HG03064 (cell line): ENCODE measurements at regions not wholly inside any gene's neighbourhood (a gene's known extent, or its start where the extent isn't known, plus 50 kb on each side); places are given as distances from the start of the nearest gene placed in this dataset.
"Not testable (repeated sequence)": the region's sequence is repeated elsewhere in the genome, so short reads cannot be mapped to it uniquely, and the experiment has no call there.

Experiments
- ATAC-seq: cut with Tn5 transposase; IDR thresholded peaks from one replicate; pipeline ENCODE4 v1.9.1; 2021; ENCODE audit warnings: low read depth; ENCODE audit not compliant: unreplicated experiment

DNA sequence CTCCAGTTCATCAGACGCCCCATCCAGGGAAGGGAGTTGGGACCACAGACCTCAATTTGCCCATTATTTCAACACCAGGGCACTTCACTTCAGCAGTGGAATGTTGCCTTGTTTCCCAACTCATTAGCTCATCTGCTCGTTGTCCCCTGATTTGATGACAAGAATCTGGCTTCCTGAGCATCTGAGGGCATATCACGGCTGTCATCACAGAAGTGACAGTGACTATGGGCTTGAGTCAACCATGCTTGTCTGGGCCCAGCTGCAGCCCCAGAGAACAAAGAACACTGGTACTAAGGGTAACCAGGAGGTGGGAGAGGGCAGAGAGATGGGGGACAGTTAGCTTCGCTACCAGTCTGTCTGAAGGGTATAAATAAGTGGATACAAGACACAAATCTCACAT lies 266.0 kb upstream of the SDK2 start:
- no peak for ATAC-seq

DNA sequence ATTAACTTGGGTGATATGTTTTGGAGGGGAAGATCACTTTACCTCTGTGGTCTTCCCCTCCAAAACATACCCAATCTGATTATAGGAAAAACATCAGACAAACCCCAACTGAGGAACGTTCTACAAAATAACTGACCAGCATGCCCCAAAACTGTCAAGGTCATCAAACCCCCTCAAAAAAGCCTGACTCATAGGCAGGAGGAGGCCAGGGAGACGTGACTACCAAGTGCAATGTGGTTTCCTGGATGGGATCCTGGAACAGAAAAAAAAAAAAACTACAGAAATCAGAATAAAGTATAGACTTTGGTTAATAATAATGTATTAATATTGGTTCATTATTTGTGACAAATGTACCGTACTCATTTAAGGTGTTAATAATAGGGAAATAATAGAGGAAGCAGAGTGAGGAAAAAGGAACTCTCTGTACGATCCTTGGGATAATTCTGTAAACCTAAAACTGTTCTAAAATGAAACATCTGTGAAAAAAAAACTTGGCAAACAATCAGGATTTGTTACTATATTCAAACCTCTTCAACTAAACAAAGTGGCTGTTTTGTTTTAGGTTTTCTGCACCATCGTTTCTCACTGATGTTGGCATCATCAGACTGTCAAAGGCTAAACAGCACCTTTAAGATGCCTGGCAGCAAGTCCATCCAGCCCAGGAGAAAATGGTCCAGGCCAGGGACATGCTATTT lies 266.7 kb upstream of the SDK2 start:
- no peak for ATAC-seq

DNA sequence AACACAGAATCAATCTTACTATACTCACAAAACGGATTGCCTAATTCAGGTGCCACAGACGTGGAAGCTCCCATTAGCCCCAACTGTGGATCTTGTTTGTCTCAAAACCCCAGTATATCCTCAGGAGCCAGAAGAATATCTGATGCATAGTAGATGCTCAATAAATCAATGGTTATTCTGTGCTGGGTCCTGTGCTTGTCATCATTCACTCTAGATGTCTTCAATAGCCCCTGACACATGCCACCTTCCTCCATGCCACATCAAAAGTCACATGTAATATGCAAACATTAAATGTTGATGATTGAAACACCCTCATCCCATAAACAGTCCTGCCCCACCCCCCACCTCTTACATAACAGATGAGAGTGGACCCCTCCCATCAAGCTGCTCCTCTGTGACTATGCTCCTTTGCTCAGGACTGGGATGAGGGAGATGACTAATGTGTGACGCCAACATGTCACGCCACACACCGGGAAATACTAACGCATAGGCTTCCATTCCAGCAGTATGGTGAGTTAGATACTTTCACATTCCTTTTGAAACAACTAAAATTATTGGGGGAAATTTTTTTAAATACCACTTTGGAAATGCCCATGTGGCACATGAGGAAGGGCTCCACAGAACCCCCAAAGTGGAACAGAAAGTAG lies 267.6 kb upstream of the SDK2 start:
- ATAC-seq = no peak

DNA sequence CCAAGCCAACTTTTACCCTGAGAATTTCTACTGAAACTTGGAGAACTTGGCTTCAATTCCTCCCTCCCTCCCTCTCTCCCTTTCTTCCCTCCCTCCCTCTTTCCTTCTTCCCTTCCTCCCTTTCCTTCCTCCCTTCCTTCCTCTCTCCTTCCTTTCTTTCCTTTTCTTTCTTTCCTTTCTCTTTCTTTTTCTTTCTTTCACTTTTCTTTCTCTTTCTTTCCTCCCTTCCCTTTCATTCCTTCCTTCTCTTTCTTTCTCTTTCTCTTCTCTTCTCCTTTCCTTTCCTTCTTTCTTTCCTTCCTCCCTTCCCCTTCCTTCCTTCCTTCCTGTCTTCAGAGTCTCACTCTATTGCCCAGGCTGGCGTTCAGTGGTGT lies 268.1 kb upstream of the SDK2 start:
- no peak for ATAC-seq

DNA sequence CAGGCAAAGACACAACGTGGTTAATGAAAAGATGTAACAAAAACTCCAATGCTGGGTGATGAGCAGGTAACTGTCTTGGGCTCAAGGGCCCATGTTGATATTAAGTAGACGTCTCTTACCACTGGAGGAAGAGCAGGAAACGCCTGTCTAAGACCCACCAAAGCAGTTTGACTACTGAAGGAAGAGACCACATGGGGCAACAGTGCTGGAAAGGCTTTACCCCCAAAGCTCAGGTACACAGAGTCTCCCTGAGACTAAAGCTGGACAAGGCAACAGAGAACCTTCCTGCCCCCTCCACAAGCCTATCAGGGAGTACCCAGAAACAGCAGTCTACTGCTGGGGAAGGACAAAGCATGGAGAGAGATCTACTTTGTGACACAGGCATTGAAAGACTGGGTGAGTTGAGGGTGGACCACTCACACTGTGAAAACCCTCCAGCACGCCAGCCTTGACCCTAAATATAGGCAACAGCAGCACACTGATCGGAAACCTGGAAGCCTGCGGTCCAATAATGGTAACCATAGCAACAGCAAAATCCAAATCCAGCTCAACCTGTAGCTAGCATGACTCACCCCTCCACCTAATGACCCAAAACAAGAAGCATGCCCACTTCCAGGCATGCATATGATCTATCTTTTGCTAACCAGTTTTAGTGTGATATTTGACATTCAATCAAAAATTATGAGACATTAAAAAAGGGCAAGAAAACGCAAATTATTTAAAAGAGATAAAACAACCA lies 270.5 kb upstream of the SDK2 start:
- ATAC-seq = no peak

DNA sequence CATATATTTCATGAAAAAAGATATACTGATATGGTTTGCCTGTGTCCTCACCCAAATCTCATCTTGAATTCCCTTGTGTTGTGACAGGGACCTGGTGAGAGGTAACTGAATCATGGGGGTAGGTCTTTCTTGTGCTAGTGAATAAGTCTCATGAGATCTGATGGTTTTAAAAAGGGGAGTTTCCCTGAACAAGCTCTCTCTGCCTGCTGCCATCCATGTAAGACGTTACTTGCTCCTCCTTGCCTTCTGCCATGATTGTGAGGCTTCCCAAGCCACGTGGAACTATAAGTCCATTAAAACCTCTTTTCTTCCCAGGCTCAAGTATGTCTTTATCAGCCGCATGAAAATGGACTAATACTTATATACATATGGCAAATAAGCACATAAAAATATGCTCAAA lies 274.8 kb upstream of the SDK2 start:
- ATAC-seq = not testable (repeated sequence)

DNA sequence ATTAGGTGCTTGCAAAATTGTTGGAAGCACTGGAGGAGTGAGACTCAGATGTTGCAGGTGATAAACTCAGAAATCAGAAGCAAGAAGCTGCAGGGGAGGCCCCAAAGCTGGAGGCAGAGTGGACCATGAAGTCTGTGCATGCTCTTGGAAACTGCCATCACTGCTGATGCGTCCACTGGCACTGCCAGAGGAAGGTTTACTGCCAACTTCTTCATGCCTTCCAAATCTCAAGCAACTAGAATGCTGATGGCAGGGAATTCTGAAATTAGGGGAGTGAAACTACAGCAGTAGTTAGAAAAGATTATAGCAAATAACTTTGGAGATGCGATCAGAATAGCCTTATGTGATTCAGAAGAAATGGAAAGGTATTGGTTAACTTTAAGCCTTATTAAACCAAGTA lies 277.1 kb upstream of the SDK2 start:
- ATAC-seq = no peak

DNA sequence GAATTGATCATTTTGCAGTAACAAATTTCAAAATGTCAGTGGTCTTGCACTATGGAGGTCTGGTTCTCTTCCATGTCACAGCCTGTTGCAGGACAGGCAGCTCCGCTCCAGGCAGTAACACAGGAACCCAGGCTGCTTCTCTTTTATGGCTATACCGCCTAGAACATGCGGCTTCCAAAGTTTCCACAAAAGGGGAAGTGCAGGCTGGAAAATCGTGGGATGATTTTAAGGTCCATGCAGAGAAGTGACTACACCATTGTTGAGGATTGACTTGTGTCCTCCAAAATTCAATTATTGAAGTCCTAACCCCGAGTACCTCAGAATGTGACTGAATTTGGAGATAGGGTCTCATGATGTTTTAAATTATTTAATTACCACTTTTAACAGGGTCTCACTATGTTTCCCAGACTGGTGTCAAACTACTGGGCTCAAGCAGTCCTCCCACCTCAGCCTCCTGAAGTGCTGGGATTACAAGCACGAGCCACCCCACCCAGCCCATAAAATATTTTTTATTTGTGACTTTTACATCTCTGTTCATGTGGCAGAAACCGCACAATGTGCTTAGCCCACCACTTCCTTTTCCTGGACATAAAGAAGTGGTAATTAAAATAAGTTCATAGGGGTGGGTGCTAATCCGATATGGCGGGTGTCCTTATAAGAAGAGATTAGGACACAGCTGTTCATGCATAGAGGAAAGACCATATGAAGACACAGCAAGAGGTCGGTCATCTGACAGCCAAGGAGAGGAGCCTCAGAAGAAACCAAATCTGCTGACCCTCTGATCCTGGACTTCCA lies 279.2 kb upstream of the RPL38 start:
- no peak for ATAC-seq

DNA sequence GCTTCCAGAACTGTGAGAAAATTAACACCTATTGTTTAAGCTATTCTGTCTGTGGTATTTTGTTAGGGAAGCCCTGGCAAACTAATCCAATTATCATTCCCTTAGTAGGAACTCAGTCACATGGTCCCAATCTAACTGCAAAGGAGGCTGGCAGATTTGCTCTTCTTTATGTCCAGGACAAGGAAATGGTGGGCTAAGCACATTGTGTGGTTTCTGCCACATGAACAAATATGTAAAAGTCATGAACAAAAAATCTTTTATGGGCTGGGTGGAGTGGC lies 278.6 kb upstream of the RPL38 start:
- no peak for ATAC-seq

DNA sequence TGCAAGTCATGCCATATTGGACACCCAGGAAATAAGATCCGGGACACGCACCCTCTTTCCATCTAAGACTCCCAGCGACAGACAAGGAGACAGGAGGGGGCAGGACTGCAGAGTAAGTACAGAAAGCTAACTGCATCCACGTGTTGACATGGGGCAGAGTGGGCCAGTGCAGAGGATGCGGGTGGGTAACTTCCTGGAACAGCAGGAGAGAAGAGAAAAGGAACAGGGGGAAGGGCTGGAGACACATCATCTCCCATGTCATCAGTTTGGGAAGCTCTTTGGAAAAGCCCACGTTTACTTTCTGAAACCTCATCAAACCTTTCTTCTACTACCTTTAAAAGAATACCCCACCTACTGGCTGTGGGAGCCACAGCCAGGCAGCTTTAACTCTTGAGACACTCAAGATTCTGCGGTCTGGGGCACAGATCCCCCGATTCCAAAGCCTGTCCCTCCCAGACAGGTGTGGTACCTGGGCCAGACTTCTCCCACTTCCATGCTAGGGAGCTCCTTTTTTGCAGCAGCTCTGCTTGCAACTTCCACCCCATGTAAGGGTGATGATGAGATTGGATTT lies 273.5 kb upstream of the RPL38 start:
- ATAC-seq = no peak

DNA sequence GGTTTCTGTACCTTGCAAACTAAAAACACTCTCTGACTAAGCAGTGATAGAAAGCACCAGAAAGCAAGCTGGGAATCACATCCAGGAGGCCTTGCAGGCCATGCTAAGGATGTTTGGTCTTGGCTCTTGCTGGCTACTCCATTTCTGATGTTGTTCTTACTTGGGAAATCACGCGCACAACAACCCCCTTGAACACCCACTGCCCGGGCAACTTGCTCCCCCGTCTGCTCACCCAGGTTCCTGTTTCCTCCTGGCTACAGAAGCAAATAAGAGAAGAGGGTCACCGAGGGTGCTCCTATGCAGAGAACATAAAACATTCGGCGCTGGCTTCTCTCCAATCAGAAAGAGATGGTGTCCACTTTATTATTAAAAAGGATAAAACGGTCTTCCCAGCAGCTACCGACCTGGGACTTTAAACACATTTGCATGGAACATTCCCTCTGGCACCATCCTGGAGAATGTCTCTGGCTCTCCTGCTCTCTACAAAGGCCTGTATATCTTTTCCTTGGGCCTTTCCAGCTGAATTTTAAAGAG lies 271.2 kb upstream of the RPL38 start:
- ATAC-seq = no peak

DNA sequence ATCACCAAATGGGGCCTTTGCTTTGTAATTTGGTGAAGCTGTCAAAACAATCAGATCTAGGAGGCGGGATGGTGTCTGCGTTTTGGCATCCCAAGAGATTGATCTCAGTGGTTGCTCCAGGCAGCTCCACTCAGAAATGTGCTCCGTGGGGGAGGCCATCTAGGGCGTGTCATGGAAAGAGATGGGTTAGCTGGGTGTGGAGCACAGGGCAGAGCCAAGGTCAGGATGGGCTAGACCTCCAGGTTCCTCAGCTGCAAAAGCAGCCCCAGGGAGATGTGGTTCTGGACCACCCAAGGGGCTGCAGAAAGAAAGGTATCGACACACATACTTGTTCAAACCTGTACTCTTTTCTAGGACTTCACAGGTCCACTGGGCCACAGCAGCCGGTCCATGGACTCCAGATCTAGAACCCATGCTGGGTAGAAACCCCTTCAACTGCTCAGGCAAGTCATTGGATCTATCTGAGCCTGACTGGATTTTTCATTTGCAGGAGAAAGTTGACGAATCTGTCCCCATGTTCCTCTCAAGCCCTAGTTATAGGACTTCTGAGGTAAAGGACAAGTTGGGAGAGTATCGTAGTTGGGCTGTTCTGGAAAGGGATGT lies 270.2 kb upstream of the RPL38 start:
- ATAC-seq = no peak

DNA sequence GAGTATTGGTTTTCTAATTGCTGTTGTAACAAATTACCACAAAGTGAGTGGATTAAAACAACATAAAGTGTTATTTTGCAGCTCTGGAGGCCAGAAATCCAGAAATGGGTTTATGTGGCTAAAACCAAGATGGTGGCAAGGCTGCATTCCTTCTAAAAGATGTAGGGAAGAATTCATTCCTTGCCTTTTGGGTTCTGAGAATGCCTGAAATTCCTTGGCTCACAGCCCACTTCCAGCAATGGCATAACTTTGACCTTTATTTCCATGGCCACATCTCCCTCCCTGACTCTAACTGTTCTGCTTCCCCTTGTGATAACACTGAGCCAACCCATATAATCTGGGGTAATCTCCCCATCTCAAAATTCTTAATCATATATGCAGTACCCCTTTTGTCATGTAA lies 269.6 kb upstream of the RPL38 start:
- ATAC-seq = no peak

DNA sequence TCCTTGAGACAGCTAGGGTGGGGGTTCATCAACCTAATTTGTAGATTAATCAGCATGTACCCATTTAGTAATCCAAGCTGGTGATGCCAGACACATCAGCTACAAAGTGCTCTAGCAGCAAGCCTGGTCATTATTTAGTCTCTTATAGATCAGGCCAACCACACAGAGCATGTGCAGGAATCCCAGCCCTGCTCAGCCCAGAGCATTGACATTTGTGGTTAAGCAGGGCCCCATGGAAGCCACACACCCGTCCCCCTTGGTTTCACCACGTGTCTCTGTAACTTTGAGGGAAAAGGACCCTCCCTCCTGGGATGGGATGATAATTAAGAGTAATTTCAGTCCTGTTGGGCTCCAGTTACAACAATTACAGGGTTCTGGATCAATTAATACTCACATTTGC lies 268.8 kb upstream of the RPL38 start:
- ATAC-seq = no peak

DNA sequence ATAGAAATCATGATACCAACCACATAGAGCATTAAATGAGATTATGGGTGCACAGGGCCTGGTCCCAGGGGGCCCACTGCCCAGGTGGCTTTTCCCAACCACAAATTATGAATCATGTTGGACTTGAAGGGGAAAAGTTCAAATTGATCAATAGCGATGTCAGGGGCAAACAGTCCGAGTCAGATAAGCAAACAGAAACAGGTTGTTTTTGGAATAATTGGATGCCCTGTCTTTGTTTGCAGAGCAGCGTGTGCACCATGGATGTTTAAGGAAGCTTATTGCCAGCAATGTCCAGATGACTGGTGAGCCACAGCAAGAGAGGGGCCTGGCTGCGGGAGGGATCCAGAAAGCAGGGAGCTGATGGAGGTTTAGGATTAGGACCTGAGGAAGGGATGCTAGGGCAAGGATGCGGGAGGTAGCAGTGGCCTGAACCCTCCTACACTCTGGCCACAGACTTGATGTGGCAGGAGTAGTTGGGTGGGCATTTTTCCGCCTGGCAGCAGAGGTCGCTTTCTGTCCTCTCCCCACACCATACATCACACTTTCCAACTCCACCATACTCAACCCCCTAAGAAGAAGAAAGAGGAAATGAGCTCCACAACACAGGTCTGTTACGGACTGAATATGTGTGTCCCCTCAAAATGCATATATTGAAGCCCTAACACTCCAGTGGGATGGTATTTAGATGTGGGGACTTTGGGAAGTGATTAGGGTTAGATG lies 266.4 kb upstream of the RPL38 start:
- no peak for ATAC-seq

DNA sequence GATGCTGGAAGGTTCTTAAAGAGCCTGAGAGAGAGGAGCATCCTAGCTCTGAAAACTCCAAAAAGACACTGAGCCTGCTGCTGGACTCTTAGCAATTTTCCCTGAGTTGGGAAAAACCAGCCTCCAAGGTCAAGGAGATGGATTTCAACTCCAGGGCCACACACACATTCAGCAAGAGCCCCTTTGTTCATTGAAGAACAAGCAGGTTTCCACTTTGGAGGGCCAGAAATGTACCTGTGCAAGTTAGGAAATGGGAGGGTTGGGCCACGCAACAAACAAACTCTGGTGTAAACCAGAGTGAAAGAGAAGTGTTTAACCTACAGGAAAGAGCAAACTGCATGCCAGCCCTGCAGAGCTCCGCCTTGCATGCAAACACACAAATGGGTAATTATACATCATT lies 264.8 kb upstream of the RPL38 start:
- no peak for ATAC-seq

DNA sequence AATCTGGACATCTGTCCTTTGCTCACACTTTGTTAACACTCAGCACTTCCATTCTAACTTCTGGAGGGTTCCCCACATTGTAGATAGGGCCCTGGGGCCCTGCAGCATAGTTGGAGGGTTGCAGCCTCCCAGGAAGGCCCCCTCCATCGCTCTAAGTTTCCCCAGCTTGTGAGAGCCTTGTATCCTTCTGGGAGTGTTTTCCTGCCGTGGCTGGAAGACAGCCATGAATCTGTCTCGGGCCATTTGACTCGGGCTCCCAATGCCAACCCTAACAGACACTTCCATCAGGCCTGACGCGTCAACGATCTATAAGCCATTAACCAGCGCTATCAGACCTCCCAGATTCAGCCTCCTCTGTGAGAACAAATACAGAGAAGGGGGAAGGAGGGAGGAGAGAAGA lies 263.7 kb upstream of the RPL38 start:
- ATAC-seq = no peak

DNA sequence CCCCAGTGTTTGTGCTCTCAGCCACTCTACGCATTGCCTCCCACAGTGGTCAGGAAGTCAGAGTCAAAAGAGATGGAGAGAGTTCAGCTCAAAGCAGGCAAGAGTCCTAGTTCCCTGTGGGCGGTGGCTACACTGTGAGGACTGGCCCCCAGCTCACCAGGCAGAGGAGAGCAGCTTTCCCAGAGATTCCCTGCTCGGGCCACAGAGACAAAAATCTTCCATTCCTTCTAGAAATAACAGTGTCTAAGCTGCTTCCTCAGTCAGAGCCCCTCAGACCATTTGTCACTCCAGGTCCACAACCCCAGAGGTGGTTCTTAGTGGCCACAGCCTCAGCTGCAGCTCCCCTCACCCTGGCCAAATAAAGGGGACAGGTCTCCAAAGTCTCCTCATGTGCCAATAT lies 263.0 kb upstream of the RPL38 start:
- no peak for ATAC-seq

DNA sequence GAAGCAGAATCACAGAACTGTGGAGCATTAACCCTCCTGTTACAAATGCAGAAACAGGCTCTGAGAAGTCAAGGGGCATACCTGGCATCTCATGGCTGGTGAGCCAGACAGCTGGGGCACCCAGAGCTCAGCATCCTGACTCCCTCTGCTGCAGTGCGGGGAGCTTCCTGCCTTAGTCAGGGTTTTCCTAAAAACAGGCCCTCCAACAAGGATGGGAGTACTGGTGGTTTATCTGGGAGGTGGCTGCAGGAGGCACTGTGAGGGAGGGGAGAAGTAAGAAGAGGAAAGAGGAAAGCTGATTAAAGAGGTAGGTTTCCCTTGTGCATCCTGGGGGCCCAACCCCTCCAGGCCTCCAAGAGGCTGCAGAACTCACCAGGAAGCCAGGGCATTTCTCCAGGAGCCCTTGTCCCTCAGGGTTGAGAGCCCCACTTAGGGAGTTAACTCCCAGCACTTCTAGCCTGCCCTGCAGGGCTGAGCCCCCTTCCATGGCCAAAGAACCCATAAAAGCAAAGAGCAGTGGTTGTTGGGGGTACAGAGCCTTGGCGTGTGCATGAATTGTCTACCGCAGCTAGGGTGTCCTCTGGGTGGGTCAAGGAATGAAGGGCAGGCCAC lies 261.5 kb upstream of the RPL38 start:
- no peak for ATAC-seq
